ENCODE measurements at regions not wholly inside any gene's neighbourhood (a gene's known extent, or its start where the extent isn't known, plus 50 kb on each side); places are given as distances from the start of the nearest gene placed in this dataset.

DNA sequence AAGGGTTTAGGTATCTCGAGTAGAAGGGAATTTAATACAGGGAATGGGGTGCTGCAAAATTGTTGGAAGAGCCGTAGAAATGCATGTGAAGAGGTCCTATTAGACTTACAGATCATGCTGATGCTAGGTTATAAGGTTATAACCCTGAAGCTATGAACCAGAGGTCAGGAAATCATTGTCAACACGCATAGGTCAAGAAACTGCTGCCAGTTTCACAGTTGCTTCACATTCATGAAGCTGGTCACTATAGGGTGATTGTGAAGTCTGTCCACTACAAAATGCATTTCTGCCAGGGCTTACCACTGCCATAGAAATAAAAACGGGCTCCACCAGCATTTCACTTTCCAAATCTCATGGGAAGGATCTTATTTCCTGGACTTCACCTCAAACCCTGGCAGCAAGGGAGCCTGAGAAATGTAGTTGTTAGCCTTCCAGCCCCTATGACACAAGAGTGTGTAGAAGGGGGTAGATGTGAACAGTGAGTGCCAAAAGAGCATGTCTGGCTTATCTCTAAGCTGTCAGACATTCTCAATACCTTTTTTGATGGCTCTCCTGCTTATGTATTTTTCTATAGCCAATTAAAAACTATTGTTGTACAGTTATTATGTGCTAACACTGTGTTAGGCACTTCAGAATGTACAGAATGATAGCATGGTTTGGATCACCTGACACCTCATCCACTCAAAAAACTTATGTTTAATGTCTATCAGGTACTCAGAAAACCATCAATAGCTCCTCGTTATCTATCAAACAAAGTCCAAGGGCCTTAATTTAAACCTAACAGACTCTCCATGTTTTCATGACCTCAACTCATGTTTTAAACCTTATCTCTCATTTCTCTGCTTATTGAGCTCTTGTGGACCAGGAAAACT is 148.3 kb upstream of the TSC22D2 start:
- no peaks in the 10 kb centered on the region for H3K36me3 Mint-ChIP-seq (ENCODE audit: insufficient read depth)
- H3K27me3 Mint-ChIP-seq (ENCODE audit: low read depth): no peaks in the 10 kb centered on the region
- DNase-seq (no peak), ATAC-seq (no peak)
- H3K4me3 Mint-ChIP-seq: no peak overlapping the region
- H3K9me3 Mint-ChIP-seq: no peaks in the 10 kb centered on the region
- no peaks in the 10 kb centered on the region for H3K4me1 Mint-ChIP-seq (ENCODE audit: low read depth)

- Mint-ChIP-seq H3K27me3 (ENCODE audit: low read depth) (peaks cover 4% of the 10 kb centered on the region), H3K36me3 (ENCODE audit: insufficient read depth) (no peaks in the 10 kb centered on the region), H3K4me3 (no peak overlapping the region), H3K4me1 (ENCODE audit: low read depth) (no peaks in the 10 kb centered on the region), H3K9me3 (no peaks in the 10 kb centered on the region)
- ATAC-seq: no peak
- DNase-seq: no peak
These were observed 151.3 kb upstream of the TSC22D2 start for GRCh38 chr3:150256782-150257181.

GRCh38 chr3:150256318-150256717 is 151.8 kb upstream of the TSC22D2 start:
- ATAC-seq (no peak), DNase-seq (no peak)
- Mint-ChIP-seq H3K4me3 (no peak overlapping the region), H3K27me3 (ENCODE audit: low read depth) (peaks cover 4% of the 10 kb centered on the region), H3K36me3 (ENCODE audit: insufficient read depth) (no peaks in the 10 kb centered on the region), H3K4me1 (ENCODE audit: low read depth) (no peaks in the 10 kb centered on the region), H3K9me3 (no peaks in the 10 kb centered on the region)

GRCh38 chr3:150255826-150256225 is 152.3 kb upstream of the TSC22D2 start:
- no peaks in the 10 kb centered on the region for H3K4me1 Mint-ChIP-seq (ENCODE audit: low read depth)
- ATAC-seq (no peak), DNase-seq (no peak)
- H3K27me3 Mint-ChIP-seq (ENCODE audit: low read depth): peaks cover 4% of the 10 kb centered on the region
- H3K36me3 Mint-ChIP-seq (ENCODE audit: insufficient read depth): no peaks in the 10 kb centered on the region
- no peaks in the 10 kb centered on the region for H3K9me3 Mint-ChIP-seq
- no peak overlapping the region for H3K4me3 Mint-ChIP-seq

GRCh38 chr3:150255413-150255812 is 152.7 kb upstream of the TSC22D2 start:
- no peak overlapping the region for H3K4me3 Mint-ChIP-seq
- ATAC-seq: no peak
- no peaks in the 10 kb centered on the region for H3K36me3 Mint-ChIP-seq (ENCODE audit: insufficient read depth)
- peaks cover 4% of the 10 kb centered on the region for H3K27me3 Mint-ChIP-seq (ENCODE audit: low read depth)
- H3K9me3 Mint-ChIP-seq: no peaks in the 10 kb centered on the region
- H3K4me1 Mint-ChIP-seq (ENCODE audit: low read depth): no peaks in the 10 kb centered on the region
- no peak for DNase-seq

DNA sequence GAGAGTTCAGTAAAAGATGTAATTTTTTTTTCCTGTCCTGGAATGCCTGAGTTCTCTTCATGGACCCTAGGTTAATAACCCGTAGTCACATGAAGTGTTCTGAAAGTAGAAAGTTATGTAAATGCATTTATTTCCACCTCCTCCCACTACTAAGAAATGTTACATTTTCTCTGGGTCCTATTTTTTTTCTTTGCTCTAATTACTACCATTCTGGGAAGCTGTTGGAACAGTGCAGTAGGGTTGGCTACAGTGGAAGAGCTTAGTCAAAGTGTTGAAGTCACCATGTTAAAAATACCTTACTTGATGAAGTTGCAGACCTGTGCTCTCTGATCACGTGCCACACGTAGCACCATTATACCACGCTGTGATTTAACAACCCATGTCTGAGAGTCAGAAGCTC is 153.8 kb upstream of the TSC22D2 start:
- no peak for DNase-seq
- H3K36me3 Mint-ChIP-seq (ENCODE audit: insufficient read depth): no peaks in the 10 kb centered on the region
- no peaks in the 10 kb centered on the region for H3K9me3 Mint-ChIP-seq
- ATAC-seq: no peak
- no peak overlapping the region for H3K4me3 Mint-ChIP-seq
- H3K27me3 Mint-ChIP-seq (ENCODE audit: low read depth): peaks cover 7% of the 10 kb centered on the region
- H3K4me1 Mint-ChIP-seq (ENCODE audit: low read depth): no peaks in the 10 kb centered on the region

DNA sequence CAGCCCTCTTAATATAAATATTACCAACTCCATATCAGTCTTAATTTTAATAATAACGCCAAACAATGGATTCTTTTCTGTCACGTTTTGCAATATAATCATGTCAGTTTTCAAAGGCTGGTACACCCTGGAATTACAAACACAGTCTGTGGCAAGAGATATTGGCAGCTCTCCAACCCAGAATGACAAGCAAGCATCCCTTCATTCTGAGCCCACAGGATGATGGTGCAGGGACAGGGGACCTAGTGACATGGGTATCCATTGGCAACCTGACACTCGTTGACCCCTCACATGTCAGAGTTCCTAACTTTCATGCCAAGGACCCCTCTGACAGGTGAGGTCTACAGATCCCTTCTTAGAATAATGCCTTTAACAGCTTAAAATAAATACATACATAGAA is 154.5 kb upstream of the TSC22D2 start:
- Mint-ChIP-seq H3K36me3 (ENCODE audit: insufficient read depth) (no peaks in the 10 kb centered on the region), H3K4me3 (no peak overlapping the region), H3K27me3 (ENCODE audit: low read depth) (peaks cover 7% of the 10 kb centered on the region), H3K9me3 (no peaks in the 10 kb centered on the region), H3K4me1 (ENCODE audit: low read depth) (no peaks in the 10 kb centered on the region)
- ATAC-seq: no peak
- no peak for DNase-seq

DNA sequence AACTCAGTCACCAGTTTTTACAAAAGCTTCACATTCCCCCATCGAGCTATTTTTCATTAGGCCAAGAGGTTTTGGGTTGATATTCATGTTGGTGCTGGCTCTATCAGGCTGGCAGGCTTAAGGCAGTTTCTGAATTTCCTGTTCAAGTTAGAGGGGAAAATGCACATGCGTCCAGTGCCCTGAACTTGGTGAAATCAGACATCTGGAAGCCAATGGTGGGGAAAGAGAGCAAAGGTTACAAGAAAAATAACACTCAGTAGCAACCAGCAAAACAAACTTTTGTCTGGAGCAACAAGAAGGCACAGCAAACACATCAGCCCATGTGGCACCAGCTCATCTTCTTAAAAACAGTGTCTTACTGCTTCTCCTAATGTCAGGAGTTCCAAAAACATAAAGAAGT is 155.6 kb upstream of the TSC22D2 start:
- Mint-ChIP-seq H3K4me1 (ENCODE audit: low read depth) (no peaks in the 10 kb centered on the region), H3K4me3 (no peak overlapping the region), H3K9me3 (no peaks in the 10 kb centered on the region), H3K36me3 (ENCODE audit: insufficient read depth) (no peaks in the 10 kb centered on the region), H3K27me3 (ENCODE audit: low read depth) (peaks cover 11% of the 10 kb centered on the region)
- ATAC-seq: no peak
- no peak for DNase-seq

- Mint-ChIP-seq H3K4me3 (no peak overlapping the region), H3K36me3 (ENCODE audit: insufficient read depth) (no peaks in the 10 kb centered on the region), H3K27me3 (ENCODE audit: low read depth) (peaks cover 13% of the 10 kb centered on the region), H3K4me1 (ENCODE audit: low read depth) (no peaks in the 10 kb centered on the region), H3K9me3 (no peaks in the 10 kb centered on the region)
- DNase-seq (no peak), ATAC-seq (no peak)
These were observed 156.7 kb upstream of the TSC22D2 start for GRCh38 chr3:150251187-150252062.

DNA sequence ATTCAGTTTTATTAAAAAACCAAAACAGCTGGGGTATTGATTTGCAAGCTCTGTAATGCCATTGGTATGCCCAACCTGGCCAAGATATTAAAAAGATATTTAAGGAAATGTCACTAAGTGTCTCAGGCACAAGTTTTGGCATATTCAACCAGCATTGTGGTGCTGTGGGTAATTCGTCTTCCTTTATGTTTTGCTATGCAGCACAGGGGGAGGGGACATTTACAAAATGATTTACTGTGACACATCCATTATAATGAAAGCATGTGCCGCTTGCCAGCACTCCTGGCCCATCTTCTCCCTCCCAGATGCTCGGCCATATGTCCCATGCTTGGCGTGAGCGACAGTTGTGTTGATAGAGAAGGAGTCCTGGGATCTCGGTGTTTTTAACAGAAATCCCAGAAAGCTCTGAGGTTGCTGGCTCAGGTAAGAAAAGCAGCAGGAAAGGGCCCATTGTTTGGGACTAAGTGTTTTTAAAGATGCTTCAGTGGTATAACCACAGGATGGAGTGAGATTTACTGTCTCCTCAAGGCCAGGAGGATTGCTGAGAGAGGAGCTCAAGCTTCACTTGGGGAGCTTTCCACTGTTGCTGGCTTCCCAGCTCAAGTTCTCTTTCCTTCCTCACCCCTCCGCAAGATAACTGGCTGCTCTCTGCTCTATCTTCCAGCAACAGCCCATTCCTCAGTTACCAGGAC is 158.2 kb upstream of the TSC22D2 start:
- H3K27me3 Mint-ChIP-seq (ENCODE audit: low read depth): peaks cover 21% of the 10 kb centered on the region
- H3K4me1 Mint-ChIP-seq (ENCODE audit: low read depth): no peaks in the 10 kb centered on the region

GRCh38 chr3:150248888-150249681 is 159.0 kb upstream of the TSC22D2 start:
- no peak for ATAC-seq
- no peaks in the 10 kb centered on the region for H3K36me3 Mint-ChIP-seq (ENCODE audit: insufficient read depth)
- peaks cover 21% of the 10 kb centered on the region for H3K27me3 Mint-ChIP-seq (ENCODE audit: low read depth)
- H3K4me3 Mint-ChIP-seq: no peak overlapping the region
- no peak for DNase-seq
- H3K9me3 Mint-ChIP-seq: no peaks in the 10 kb centered on the region
- no peaks in the 10 kb centered on the region for H3K4me1 Mint-ChIP-seq (ENCODE audit: low read depth)

More for the DNA sequence above, 158.2 kb upstream of the TSC22D2 start:
- Mint-ChIP-seq H3K36me3 (ENCODE audit: insufficient read depth) (no peaks in the 10 kb centered on the region), H3K9me3 (no peaks in the 10 kb centered on the region), H3K4me3 (no peak overlapping the region)
- DNase-seq (no peak), ATAC-seq (no peak)

DNA sequence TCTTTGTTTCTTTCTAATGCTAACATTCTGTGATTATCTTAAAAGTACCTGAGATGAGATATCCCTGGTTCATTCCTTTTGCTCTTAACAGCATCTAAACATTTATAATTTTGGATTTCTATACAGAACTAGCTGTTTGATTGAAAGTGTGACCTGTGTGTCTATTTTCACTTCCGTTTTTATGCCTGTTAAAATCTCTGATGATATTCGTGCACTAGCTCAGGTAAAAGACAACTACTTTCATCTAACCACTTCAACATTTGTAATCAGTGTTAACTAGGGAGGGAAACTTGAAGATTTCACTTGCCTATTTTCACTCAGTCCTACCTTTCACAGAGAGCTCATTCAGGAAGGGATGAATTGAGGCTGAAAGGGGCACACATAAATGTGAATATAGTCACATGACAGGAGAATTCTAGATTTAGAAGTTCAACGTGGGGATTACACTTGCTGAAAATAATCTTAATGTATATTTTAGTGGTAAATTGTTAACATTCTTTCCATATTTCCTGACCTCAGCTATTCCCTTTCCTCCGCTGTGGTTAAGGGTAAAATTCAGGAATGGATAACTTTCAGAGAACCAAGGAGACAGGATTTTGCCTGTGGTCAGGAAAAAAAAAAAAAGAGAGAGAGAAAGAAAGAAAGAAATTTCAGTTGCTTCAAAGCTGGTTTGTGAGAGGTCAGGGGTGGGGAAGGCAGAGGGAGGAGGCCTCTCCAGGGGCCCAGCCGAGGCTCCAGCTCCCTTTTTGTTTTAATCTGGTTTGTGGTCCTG is 159.8 kb upstream of the TSC22D2 start:
- DNase-seq (no peak), ATAC-seq (no peak)
- Mint-ChIP-seq H3K9me3 (no peaks in the 10 kb centered on the region), H3K36me3 (ENCODE audit: insufficient read depth) (no peaks in the 10 kb centered on the region), H3K27me3 (ENCODE audit: low read depth) (peaks cover 21% of the 10 kb centered on the region), H3K4me3 (no peak overlapping the region), H3K4me1 (ENCODE audit: low read depth) (no peaks in the 10 kb centered on the region)

- Mint-ChIP-seq H3K4me3 (no peak overlapping the region), H3K27me3 (ENCODE audit: low read depth) (peaks cover 24% of the 10 kb centered on the region)
These were observed 160.7 kb upstream of the TSC22D2 start for GRCh38 chr3:150247441-150247840.

More at GRCh38 chr3:150247441-150247840, 160.7 kb upstream of the TSC22D2 start:
- Mint-ChIP-seq H3K4me1 (ENCODE audit: low read depth) (no peaks in the 10 kb centered on the region), H3K9me3 (no peaks in the 10 kb centered on the region), H3K36me3 (ENCODE audit: insufficient read depth) (no peaks in the 10 kb centered on the region)
- DNase-seq (no peak), ATAC-seq (no peak)
